Osteocyte (in vitro differentiated cells): ENCODE measurements at regions not wholly inside any gene's neighbourhood (a gene's known extent, or its start where the extent isn't known, plus 50 kb on each side); places are given as distances from the start of the nearest gene placed in this dataset.

Source experiments
- DNase-seq: peaks from one replicate; pipeline ENCODE4 v3.0.0; 2021; ENCODE audit warnings: mixed read lengths; ENCODE audit not compliant: unreplicated experiment; ENCODE audit errors: extremely low spot score
- H3K27ac Mint-ChIP-seq: one replicate; pipeline ENCODE4 v1.8.0; 2021; ENCODE audit warnings: mild to moderate bottlenecking, mixed read lengths; ENCODE audit not compliant: unreplicated experiment
- H3K27me3 Mint-ChIP-seq: one replicate; pipeline ENCODE4 v1.8.0; 2021; ENCODE audit warnings: mixed read lengths; ENCODE audit not compliant: unreplicated experiment
- H3K36me3 Mint-ChIP-seq: one replicate; pipeline ENCODE4 v1.8.0; 2021; ENCODE audit warnings: mixed read lengths; ENCODE audit not compliant: unreplicated experiment
- H3K4me1 Mint-ChIP-seq: one replicate; pipeline ENCODE4 v1.8.0; 2021; ENCODE audit warnings: mixed read lengths; ENCODE audit not compliant: unreplicated experiment
- H3K4me3 Mint-ChIP-seq: one replicate; pipeline ENCODE4 v1.8.0; 2021; ENCODE audit warnings: mild to moderate bottlenecking, moderate library complexity, mixed read lengths; ENCODE audit not compliant: unreplicated experiment
- H3K9me3 Mint-ChIP-seq: one replicate; pipeline ENCODE4 v1.8.0; 2021; ENCODE audit warnings: mixed read lengths; ENCODE audit not compliant: unreplicated experiment
- TF ChIP-seq, protein P1 (sequence below): fragments of 200-600 bp; sonication (generic); IDR thresholded peaks from 2 replicates; pipeline ENCODE4 v1.5.0; 2021; ENCODE audit warnings: antibody characterized with exemption, mild to moderate bottlenecking, moderate library complexity

DNA sequence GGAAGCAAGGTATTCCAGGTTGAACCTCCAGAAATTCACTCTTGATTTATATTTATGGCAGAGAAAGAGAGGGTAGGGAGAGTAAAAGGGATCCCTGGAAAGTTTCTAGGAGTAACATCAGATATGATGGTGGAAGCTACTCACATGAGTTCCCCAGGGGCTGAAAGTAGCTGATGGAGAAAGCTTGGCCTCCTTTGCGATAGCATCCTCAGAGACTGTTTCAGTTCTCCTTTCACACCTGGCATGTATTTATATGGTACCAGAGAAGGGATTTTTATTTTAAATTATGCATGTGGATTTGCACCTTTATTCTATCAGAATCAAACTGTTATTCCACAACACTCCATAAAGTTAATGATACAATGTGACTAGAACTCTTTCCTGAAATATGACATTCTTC, 126.3 kb upstream of the OSR1 start:
- no peaks in the 10 kb centered on the region for H3K27me3 Mint-ChIP-seq
- H3K4me3 Mint-ChIP-seq: no peak overlapping the region
- H3K4me1 Mint-ChIP-seq: no peaks in the 10 kb centered on the region
- H3K36me3 Mint-ChIP-seq: no peaks in the 10 kb centered on the region
- no peaks in the 10 kb centered on the region for H3K9me3 Mint-ChIP-seq
- no peak overlapping the region for H3K27ac Mint-ChIP-seq
- TF ChIP-seq, protein P1, sequence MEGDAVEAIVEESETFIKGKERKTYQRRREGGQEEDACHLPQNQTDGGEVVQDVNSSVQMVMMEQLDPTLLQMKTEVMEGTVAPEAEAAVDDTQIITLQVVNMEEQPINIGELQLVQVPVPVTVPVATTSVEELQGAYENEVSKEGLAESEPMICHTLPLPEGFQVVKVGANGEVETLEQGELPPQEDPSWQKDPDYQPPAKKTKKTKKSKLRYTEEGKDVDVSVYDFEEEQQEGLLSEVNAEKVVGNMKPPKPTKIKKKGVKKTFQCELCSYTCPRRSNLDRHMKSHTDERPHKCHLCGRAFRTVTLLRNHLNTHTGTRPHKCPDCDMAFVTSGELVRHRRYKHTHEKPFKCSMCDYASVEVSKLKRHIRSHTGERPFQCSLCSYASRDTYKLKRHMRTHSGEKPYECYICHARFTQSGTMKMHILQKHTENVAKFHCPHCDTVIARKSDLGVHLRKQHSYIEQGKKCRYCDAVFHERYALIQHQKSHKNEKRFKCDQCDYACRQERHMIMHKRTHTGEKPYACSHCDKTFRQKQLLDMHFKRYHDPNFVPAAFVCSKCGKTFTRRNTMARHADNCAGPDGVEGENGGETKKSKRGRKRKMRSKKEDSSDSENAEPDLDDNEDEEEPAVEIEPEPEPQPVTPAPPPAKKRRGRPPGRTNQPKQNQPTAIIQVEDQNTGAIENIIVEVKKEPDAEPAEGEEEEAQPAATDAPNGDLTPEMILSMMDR: no peak
- no peak for DNase-seq

DNA sequence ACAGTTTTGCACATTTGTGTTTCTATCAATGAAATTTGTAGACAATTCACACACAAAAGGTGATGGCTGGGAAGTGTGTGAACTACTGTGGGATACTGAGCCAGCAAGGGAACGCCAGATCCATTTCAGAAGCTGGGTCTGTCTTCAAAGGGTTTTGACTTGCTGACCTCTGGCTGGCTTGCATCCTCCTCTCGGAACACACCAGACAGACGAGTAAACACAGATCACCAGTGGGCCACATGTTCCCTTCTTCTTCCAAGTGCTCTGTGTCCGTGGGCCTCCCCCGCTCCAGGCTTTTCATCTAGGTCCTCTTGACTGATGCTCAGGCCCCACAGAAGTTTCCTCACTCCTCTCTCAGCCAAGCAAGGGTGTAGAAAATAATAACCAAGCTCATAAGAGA, 122.2 kb upstream of the OSR1 start:
- Mint-ChIP-seq H3K4me1 (no peaks in the 10 kb centered on the region), H3K4me3 (no peak overlapping the region), H3K36me3 (no peaks in the 10 kb centered on the region), H3K27ac (no peak overlapping the region), H3K9me3 (no peaks in the 10 kb centered on the region), H3K27me3 (peaks cover 5% of the 10 kb centered on the region)
- TF ChIP-seq, protein P1: no peak
- no peak for DNase-seq

DNA sequence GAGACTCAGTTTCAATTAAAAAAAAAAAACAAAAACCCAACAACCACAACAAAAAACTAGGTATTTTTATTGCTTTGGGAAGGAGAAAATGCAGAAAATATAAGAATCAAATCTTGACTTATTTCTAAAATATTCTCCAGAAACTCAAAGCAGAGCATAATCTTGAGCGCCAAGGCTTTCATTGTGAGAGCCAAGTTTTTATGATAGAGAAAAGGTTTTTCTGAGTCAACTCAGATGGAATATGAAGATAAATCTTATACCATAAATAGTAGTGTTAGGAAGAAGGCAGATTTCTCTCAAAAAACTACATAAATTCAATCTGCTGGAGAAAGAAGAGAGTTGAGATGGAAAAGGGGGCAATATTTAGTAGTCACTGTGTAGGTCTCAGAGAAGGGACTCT, 121.2 kb upstream of the OSR1 start:
- Mint-ChIP-seq H3K9me3 (no peaks in the 10 kb centered on the region), H3K27ac (no peak overlapping the region), H3K36me3 (no peaks in the 10 kb centered on the region), H3K4me3 (no peak overlapping the region), H3K4me1 (no peaks in the 10 kb centered on the region), H3K27me3 (peaks cover 8% of the 10 kb centered on the region)
- DNase-seq: no peak
- TF ChIP-seq, protein P1: no peak

DNA sequence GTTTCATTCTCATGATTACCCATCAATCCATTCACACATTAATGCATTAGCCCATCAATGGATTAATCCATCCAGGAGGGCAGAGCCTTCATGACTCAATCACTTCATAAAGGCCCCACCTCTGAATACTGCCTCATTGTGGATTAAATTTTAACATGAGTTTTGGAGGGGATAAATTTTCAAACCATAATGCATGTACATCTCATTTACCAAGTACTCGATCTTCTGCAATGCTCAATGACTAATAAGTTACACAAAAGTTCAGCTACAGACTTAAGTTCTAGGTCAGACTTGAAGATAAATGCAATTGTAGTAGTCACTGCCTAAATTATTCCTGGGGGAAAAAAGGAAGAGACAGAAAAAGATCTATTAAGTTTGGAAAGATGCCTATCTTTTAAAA, 120.0 kb upstream of the OSR1 start:
- Mint-ChIP-seq H3K4me1 (no peaks in the 10 kb centered on the region), H3K27me3 (peaks cover 17% of the 10 kb centered on the region), H3K27ac (no peak overlapping the region), H3K4me3 (no peak overlapping the region), H3K9me3 (no peaks in the 10 kb centered on the region), H3K36me3 (no peaks in the 10 kb centered on the region)
- TF ChIP-seq, protein P1: no peak
- no peak for DNase-seq

DNA sequence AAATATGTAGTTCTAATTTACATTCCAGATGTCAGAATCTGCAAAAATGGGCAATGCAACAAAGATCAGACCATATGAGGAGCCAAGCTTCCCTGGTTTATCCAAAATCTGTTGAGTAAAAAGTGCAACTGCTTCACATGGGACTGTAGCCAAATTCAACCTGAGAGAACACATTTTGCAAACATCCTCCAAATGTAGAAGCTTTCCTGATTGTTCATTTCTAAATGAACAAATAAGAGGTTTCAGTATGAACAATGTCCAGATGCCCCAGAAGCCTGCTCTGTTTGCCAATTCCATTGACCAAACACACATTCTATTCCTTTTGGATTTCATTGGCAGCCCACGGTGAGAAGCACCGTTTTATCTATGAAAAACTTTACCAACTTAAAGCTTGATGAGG, 117.9 kb upstream of the OSR1 start:
- H3K9me3 Mint-ChIP-seq: no peaks in the 10 kb centered on the region
- peaks cover 24% of the 10 kb centered on the region for H3K27me3 Mint-ChIP-seq
- H3K4me3 Mint-ChIP-seq: no peak overlapping the region
- no peaks in the 10 kb centered on the region for H3K4me1 Mint-ChIP-seq
- DNase-seq: no peak
- no peak overlapping the region for H3K27ac Mint-ChIP-seq
- TF ChIP-seq, protein P1: no peak
- H3K36me3 Mint-ChIP-seq: no peaks in the 10 kb centered on the region
